K562 (cell line): ENCODE measurements at regions not wholly inside any gene's neighbourhood (a gene's known extent, or its start where the extent isn't known, plus 50 kb on each side); places are given as distances from the start of the nearest gene placed in this dataset.

ENCODE experiments used
- ATAC-seq: fragments of 200-7000 bp; cut with Tn5 transposase; 3 replicates; pipeline ENCODE4 v1.9.1; 2020; ENCODE audit warnings: moderate library complexity
- BruUV-seq: library from RNA; stranded (reverse); fragments of 400-500 nt; replicated peaks from 2 replicates; lab custom pipeline; 2021; lab: Mats Ljungman, UMichigan
- CTCF ChIA-PET: fragments of 300-600 bp; formaldehyde crosslinking; extraction: SDS; loops from one replicate; lab custom pipeline; 2021; ENCODE audit warnings: low intra/inter-chr PET ratio; lab: Yijun Ruan, JAX
- POLR2A ChIA-PET: fragments of 300-600, 350-650 bp; sonication (Branson Sonifier 250); formaldehyde crosslinking; extraction: SDS; loops from one replicate; lab custom pipeline; 2021; ENCODE audit warnings: antibody characterized with exemption, inconsistent platforms; lab: Yijun Ruan, JAX
- DNase-seq, 4 experiments: peaks; one replicate each; pipeline versions ENCODE4 v3.0.0 to v3.0.0-alpha.2; 2011 to 2018; ENCODE audit warnings: low spot score in 3 of 4, mixed read lengths in 3 of 4; ENCODE audit errors: extremely low read depth in 1 of 4
- FAIRE-seq: peaks from 2 replicates; lab custom pipeline; 2011; peaks lifted over from hg19 to GRCh38; lab: Jason Lieb, UNC
- H2AFZ ChIP-seq: 2 replicates; pipeline ENCODE4 v1.6.0; 2011; ENCODE audit warnings: low read depth, low read length, control low read depth, inconsistent platforms
- H3K27ac ChIP-seq: fragments of 200-600 bp; 3 replicates; pipeline ENCODE4 v1.8.0; 2011; ENCODE audit warnings: low read depth, mild to moderate bottlenecking, control low read depth, inconsistent platforms, low read length, moderate library complexity, mixed read lengths; ENCODE audit errors: extremely low read depth
- H3K27me3 ChIP-seq, 2 experiments: fragments of 300-600 bp in 1 of 2; 2 replicates in 1 of 2; 3 replicates in 1 of 2; pipeline versions ENCODE4 v1.6.0 to v1.8.0; 2011; ENCODE audit warnings: inconsistent platforms in 2 of 2, low read length in 2 of 2, mild to moderate bottlenecking in 1 of 2, mixed read lengths in 1 of 2, moderate library complexity in 1 of 2; ENCODE audit not compliant: control insufficient read depth in 2 of 2, insufficient read depth in 2 of 2
- H3K36me3 ChIP-seq: fragments of 300-600 bp; 3 replicates; pipeline ENCODE4 v1.8.0; 2011; ENCODE audit warnings: mild to moderate bottlenecking, low read length, inconsistent platforms; ENCODE audit not compliant: control insufficient read depth, insufficient read depth
- H3K4me1 ChIP-seq, 2 experiments: fragments of 200-600 bp in 1 of 2; replicated peaks in 1 of 2; 2 replicates in 1 of 2; 3 replicates in 1 of 2; pipeline versions ENCODE4 v1.5.1 to v1.8.0; 2011; ENCODE audit warnings: inconsistent platforms in 2 of 2, low read length in 2 of 2, mild to moderate bottlenecking in 1 of 2, mixed read lengths in 1 of 2, moderate library complexity in 1 of 2; ENCODE audit not compliant: control insufficient read depth in 2 of 2, insufficient read depth in 2 of 2
- H3K4me2 ChIP-seq: 2 replicates; pipeline ENCODE4 v1.6.1; 2011; ENCODE audit warnings: low read length, control low read depth, inconsistent platforms, mixed read lengths; ENCODE audit not compliant: insufficient read depth
- H3K4me3 ChIP-seq: fragments of 200-600 bp; sonication (generic), shearing (Covaris generic); 2 replicates; pipeline ENCODE4 v1.5.1; 2016; ENCODE audit warnings: control low read depth, inconsistent platforms
- H3K79me2 ChIP-seq: fragments of 200-600 bp; 3 replicates; pipeline ENCODE4 v1.8.0; 2011; ENCODE audit warnings: low read length, inconsistent platforms; ENCODE audit not compliant: control insufficient read depth, insufficient read depth
- H3K9ac ChIP-seq, 2 experiments: 2 replicates each; pipeline versions ENCODE4 v1.6.0 to v1.6.1; 2011; ENCODE audit warnings: low read depth in 2 of 2, low read length in 2 of 2, control low read depth in 1 of 2, inconsistent platforms in 1 of 2, mild to moderate bottlenecking in 1 of 2, mixed read lengths in 1 of 2; ENCODE audit not compliant: insufficient read depth in 1 of 2
- H3K9me1 ChIP-seq: one replicate; pipeline ENCODE4 v1.6.0; 2011; ENCODE audit warnings: inconsistent platforms, mild to moderate bottlenecking, low read length, moderate library complexity; ENCODE audit not compliant: control insufficient read depth, insufficient read depth
- H3K9me3 ChIP-seq: replicated peaks from 2 replicates; pipeline ENCODE4 v1.5.1; 2011; ENCODE audit warnings: low read depth, low read length, inconsistent platforms; ENCODE audit not compliant: control insufficient read depth, insufficient read depth
- H4K20me1 ChIP-seq: replicated peaks from 2 replicates; pipeline ENCODE4 v1.6.1; 2011; ENCODE audit warnings: low read length, inconsistent platforms, mixed read lengths; ENCODE audit not compliant: control insufficient read depth, insufficient read depth
- CEBPZ ChIP-seq: fragments of 150-350 bp; IDR thresholded peaks from 2 replicates; pipeline ENCODE4 v1.6.1; 2014; ENCODE audit warnings: low read depth, mild to moderate bottlenecking, low read length, borderline replicate concordance
- CTCFL ChIP-seq: IDR thresholded peaks from 2 replicates; pipeline ENCODE4 v1.6.1; 2011; ENCODE audit warnings: borderline replicate concordance, low read depth, mild to moderate bottlenecking, moderate library complexity, low read length; ENCODE audit not compliant: insufficient read depth, poor library complexity, severe bottlenecking
- IFI16 ChIP-seq: fragments of 250-450 bp; sonication (Bioruptor Pico); IDR thresholded peaks from 2 replicates; pipeline ENCODE4 v2.1.2; 2022; ENCODE audit warnings: mild to moderate bottlenecking, inconsistent platforms
- JUND ChIP-seq, 2 experiments: IDR thresholded peaks; 2 replicates in 1 of 2; 3 replicates in 1 of 2; pipeline ENCODE4 v1.6.1; 2011; ENCODE audit warnings: borderline replicate concordance in 2 of 2, low read depth in 2 of 2, low read length in 2 of 2, improper control_type of control experiment in 1 of 2, missing biosample characterization in 1 of 2, missing genetic modification characterization in 1 of 2, missing genetic modification reagents in 1 of 2
- KAT2B ChIP-seq: IDR thresholded peaks from one replicate; pipeline ENCODE4 v1.6.1; 2012; ENCODE audit warnings: low read depth, mild to moderate bottlenecking, control low read depth, inconsistent platforms, low read length, moderate library complexity
- NONO ChIP-seq, 2 experiments: fragments of 200-400 bp in 1 of 2; fragments of 450-650 bp in 1 of 2; formaldehyde crosslinking in 1 of 2; IDR thresholded peaks; 2 replicates each; pipeline ENCODE4 v1.6.1; 2017; ENCODE audit warnings: low read depth in 2 of 2, mild to moderate bottlenecking in 2 of 2, moderate library complexity in 2 of 2, low read length in 1 of 2
- SREBF2 ChIP-seq: sonication (generic); formaldehyde crosslinking; IDR thresholded peaks from 2 replicates; pipeline ENCODE4 v1.4.0; 2020; ENCODE audit warnings: mild to moderate bottlenecking, missing genetic modification reagents
- TFAP4 ChIP-seq: sonication (generic); formaldehyde crosslinking; IDR thresholded peaks from 2 replicates; pipeline ENCODE4 v1.8.0; 2022; ENCODE audit warnings: missing genetic modification reagents, mild to moderate bottlenecking, moderate library complexity, borderline replicate concordance
- THAP12 ChIP-seq: fragments of 250-450 bp; sonication (Bioruptor Pico); IDR thresholded peaks from 2 replicates; pipeline ENCODE4 v1.9.0; 2021; ENCODE audit warnings: mild to moderate bottlenecking, inconsistent platforms
- WGBS: fragments of 100-300 bp; shearing (Covaris generic); methylation state at CpG from one replicate; pipeline ENCODE4 v1.1.6; 2016; ENCODE audit warnings: low coverage, mixed read lengths; ENCODE audit not compliant: insufficient coverage; ENCODE audit errors: missing lambda C conversion rate; 5-methylcytosine and 5-hydroxymethylcytosine counted together
- in situ Hi-C: fragments of 300-500 bp; cut with MboI; formaldehyde crosslinking; loops from 4 replicates; pipeline ENCODE4 v1.15.0; 2018; ENCODE audit warnings: inconsistent platforms, mixed read lengths
- intact Hi-C: fragments of 100-400 bp; cut with micrococcal nuclease; formaldehyde crosslinking; loops from 2 replicates; pipeline ENCODE4 v1.14.2; 2022

- CTCF ChIA-PET: no interaction called here
- no peaks in the 10 kb centered on the region for H3K36me3 ChIP-seq
- H3K27me3 ChIP-seq: no peaks in the 10 kb centered on the region
- no peak overlapping the region for H3K9ac ChIP-seq
- H3K4me2 ChIP-seq: no peak overlapping the region
- no peaks in the 10 kb centered on the region for H3K9me3 ChIP-seq
- ATAC-seq (no peak; the same call in 2 of the 3 replicates), FAIRE-seq (no peak), DNase-seq (no peak)
- H4K20me1 ChIP-seq: no peaks in the 10 kb centered on the region
- BruUV-seq: no TSS peak
- no peaks in the 10 kb centered on the region for H3K79me2 ChIP-seq
- WGBS: 17% methylated on average over 5 of the region's 5 CpGs
- no peak overlapping the region for H3K4me3 ChIP-seq
- intact Hi-C loops (no loop called here), in situ Hi-C loops (loop anchor here (25.0 kb wide), 1 partner anchor 139 kb away; no protein-coding TSS in a partner anchor)
- H3K4me1 ChIP-seq: peaks cover 0 to 10% of the 10 kb centered on the region in 2 experiments; a peak in 1 of 5 replicates
- POLR2A ChIA-PET: no interaction called here
- no peak overlapping the region for H2AFZ ChIP-seq
- H3K27ac ChIP-seq: no peak overlapping the region
- no peaks in the 10 kb centered on the region for H3K9me1 ChIP-seq
- TF ChIP-seq TFAP4 (CRISPR knock-in tag) (no peak), IFI16 (no peak), THAP12 (CRISPR knock-in tag) (no peak), CEBPZ (no peak), NONO (IDR thresholded peaks at IDR 0.05; ENCODE audit: low read depth in 2 of 2, low read length in 1 of 2) (no peak), KAT2B (no peak), SREBF2 (CRISPR knock-in tag) (no peak), CTCFL (no peak), JUND (IDR thresholded peaks at IDR 0.05; ENCODE audit: borderline replicate concordance, low read depth, low read length) (no peak), JUND (tag; IDR thresholded peaks at IDR 0.05; ENCODE audit: borderline replicate concordance, low read depth, low read length) (no peak)
Observed at GRCh38 chr15:84400820-84401219, 165.2 kb downstream of the GOLGA6L4 start.
